ENCODE measurements at regions not wholly inside any gene's neighbourhood (a gene's known extent, or its start where the extent isn't known, plus 50 kb on each side); places are given as distances from the start of the nearest gene placed in this dataset.

- no peak for DNase-seq
These were observed 556.1 kb upstream of the ZNF608 start for GRCh38 chr5:125302577-125302976.

GRCh38 chr5:125306741-125307140 lies 560.3 kb upstream of the ZNF608 start:
- DNase-seq, result no peak

DNA sequence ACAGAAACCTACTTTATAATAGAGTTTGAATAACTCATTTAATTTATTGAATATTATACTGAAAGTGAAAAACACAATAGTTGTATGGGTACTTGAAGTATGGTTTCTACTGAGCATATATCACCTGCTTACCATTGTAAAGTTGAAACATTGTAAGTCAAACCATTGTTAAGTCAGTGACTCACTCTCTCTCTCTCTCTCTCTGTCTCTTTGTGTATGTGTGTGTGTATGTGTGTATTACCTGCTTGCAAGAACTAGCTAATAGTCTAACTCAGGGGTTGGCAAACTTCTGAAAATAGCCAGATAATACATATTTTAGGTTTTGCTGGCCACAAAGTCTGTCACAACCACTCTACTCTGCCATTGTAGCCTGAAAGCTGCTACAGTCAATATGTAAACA lies 564.3 kb upstream of the ZNF608 start:
- no peak for DNase-seq

DNA sequence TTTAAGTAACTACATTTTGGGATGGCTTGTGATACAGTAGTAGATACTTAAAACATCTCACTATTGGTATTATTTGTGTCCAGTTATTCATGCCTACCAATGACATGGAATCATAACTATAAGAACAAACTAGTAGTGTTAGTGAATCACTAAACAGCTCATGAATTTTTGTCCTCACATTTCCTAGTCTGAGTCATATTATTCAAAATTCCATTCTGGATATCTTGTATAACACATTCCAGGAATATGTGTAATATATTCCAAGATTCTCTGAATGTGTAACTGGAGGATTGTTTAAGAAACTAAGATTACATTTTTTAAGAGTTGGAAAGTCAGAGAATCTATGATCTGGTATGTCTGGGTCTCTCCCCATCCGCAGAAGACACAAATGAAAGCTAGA lies 565.3 kb upstream of the ZNF608 start:
- no peak for DNase-seq

GRCh38 chr5:125313555-125313954 lies 567.1 kb upstream of the ZNF608 start:
- no peak for DNase-seq

DNA sequence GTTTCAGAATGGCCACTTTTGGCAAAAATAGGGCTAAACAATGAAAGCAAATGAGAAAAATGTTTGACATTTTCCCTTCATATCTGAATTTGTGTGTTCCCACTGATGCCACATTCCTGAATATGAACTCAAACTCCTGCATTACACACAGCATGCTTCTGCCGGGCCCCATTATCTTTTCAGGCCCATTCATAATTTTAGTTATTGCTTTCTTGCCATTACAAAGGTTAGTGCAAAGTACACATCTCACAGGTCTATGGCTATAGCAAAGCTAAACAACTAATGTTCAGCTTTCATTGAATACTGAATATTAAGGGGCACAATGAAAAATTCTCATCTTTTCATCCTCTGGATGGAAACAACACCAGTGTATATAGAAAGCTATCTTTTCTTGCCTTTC lies 568.9 kb upstream of the ZNF608 start:
- no peak for DNase-seq

DNA sequence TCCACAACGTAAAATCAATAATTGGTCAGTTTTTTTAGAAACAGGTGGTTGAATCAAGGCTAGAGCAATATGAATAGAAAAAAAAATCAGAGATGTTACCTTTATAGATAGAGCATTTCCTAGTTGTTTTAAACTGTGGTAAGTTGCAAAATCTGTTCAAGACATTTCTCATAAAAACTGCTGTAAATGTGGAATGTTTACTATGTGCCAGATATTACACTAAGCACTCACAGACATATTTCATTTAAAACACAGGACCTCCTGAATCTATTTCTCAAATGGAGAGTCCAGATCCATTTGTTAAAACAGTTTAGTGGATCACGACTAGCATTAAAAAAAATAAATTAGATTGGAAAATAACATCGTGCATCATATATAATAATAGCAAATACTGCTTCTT lies 570.0 kb upstream of the ZNF608 start:
- no peak for DNase-seq

- DNase-seq, result peak; percentile 77
These were observed 570.6 kb upstream of the ZNF608 start for GRCh38 chr5:125316915-125317535.

- DNase-seq, result peak; percentile 63
These were observed 571.1 kb upstream of the ZNF608 start for GRCh38 chr5:125317536-125317995.

DNA sequence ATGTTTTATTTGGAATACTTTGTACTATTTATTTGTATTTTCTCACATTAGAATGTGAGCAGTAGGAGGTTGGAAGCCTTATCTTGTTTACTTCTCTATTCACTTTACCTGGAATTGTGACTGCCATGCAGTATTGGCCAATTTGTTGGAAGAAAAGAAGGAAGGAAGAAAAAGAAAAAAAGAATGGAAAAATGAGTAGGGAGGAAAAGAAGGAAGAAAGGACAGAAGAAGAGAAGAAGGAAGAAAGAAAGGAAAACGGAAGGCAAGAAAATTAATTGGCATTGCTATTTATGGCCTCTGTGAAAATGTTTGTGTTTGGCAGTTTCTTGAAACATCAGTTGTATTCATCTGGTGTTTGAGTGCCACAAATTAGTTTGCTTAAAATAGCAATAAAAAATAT lies 575.2 kb upstream of the ZNF608 start:
- no peak for DNase-seq

DNA sequence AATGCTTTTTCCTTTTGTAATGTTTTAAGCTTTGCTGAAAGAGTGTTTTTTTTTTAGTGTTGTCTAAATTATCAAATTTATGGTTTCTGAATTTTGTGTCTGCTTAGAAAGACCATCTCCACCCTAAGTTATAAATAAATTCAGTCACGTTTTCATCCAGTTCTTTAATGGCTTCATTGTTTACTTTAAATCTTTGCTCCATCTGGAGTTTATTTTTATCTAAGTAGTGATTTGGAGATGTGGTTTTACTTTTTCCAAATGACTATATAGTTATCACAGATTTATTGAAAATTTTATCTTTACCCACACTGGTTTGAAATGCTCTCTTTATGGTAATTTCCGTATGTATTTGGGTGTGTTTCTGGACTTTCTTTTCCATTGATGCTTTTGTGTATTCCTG lies 577.2 kb upstream of the ZNF608 start:
- no peak for DNase-seq

GRCh38 chr5:125325488-125326149 lies 579.2 kb upstream of the ZNF608 start:
- DNase-seq, result no peak

DNA sequence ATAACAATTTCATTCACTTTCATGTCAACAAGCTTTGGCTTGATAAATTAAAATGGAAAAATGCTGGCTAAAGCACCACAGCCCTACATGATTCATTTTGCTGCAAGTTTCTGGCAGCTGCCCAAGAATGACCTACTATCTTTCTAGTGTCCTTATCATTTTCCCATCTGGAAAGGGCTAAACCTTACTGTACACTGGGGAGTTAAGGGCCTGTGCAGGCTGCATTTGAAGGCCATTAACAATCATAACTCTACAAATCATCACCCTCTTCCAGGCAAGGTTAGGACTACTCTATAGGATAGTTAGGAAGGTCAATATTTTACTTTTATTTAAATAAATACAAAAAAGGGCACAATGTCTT lies 579.7 kb upstream of the ZNF608 start:
- DNase-seq, result peak; percentile 79

DNA sequence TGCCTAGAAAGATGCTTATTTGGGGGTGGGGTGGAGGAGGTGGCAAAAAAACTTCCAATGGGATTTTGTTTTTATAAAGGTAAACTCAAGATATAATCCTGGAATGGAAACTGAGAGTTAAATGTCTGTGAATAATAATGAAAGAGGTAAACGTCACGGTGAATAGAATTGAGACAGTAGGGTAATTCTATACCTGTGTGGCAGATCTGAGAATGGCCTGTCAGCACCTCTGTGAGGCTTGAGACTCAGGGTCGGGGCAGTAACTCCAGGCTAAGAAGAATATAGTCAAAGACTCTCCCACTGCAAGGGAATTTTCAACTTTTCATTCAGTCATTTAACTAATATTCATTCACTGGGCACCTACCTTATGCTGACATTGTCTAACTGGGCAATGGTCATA lies 581.2 kb upstream of the ZNF608 start:
- no peak for DNase-seq

DNA sequence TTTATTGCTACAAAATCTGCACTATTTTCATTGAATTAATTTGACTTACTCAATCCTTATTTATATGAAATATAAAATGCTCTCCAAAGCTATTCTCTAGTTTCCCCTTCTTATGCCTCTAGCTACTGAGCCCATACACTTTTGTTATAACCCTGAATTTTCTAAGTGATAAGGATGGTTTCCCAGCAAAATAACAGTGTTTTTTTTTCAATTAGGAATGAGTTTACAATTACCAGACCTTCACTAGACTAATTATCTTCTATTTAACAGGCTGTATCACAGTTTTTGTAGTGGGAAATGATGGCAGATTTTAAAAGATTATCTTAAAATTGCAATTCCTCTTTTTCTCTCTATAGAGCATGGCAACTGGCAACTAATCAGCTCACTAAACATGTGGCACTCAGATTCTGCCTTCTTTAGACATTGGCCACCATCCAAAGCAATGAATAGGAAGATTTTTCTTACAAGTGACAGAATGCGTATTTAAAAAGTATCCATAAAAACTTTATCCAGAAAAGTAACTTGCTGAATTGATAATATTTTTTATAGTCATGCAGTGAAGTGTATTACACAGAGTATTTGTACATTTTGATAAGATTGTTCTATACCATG lies 585.7 kb upstream of the ZNF608 start:
- peak; percentile 28 for DNase-seq

DNA sequence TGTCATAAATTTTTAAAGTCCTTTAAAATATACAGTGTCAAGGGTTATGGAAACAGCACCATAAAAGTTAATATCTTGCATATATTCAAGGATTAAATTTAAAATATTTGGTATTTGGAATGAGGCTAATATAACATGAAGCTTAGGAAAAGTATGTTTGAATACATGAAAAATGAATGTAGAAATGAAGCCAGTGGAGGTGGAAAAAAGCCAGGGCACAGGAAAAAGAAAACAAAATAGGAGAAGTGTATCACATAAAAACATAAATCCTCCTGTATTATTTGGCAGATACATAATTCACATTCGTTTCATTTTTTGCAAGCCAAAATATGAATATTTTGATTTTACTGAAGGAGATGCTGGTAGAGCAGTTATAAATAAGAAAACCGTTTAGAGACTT lies 587.0 kb upstream of the ZNF608 start:
- DNase-seq, result no peak

GRCh38 chr5:125336401-125336800 lies 590.0 kb upstream of the ZNF608 start:
- no peak for DNase-seq

GRCh38 chr5:125337294-125337693 lies 590.9 kb upstream of the ZNF608 start:
- DNase-seq, result no peak

- DNase-seq, result no peak
These were observed 592.2 kb upstream of the ZNF608 start for GRCh38 chr5:125338440-125339174.

- no peak for DNase-seq
These were observed 595.0 kb upstream of the ZNF608 start for GRCh38 chr5:125341436-125341835.

DNA sequence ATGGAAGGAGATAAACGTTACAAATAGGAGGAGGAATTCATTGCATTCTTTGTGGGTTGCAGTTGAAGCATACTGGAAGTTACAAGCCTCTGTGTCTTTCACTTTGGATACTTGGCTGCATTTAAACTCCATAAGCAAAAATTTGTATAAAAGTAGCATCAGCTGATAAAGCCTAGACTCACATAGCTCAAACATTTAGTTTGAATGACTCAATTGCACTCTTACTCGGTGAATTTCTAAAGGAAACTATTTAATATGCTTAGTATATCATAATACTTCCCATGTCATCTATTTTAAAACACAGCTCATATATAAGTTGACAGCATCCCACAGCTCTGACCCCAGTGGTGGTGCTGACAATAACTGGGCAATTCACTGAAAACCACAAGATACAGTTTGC lies 596.6 kb upstream of the ZNF608 start:
- no peak for DNase-seq

- no peak for DNase-seq
These were observed 599.9 kb upstream of the ZNF608 start for GRCh38 chr5:125346316-125346715.

GRCh38 chr5:125348221-125348692 lies 601.8 kb upstream of the ZNF608 start:
- DNase-seq, result peak; percentile 62
